ENCODE measurements at regions not wholly inside any gene's neighbourhood (a gene's known extent, or its start where the extent isn't known, plus 50 kb on each side); places are given as distances from the start of the nearest gene placed in this dataset.

DNA sequence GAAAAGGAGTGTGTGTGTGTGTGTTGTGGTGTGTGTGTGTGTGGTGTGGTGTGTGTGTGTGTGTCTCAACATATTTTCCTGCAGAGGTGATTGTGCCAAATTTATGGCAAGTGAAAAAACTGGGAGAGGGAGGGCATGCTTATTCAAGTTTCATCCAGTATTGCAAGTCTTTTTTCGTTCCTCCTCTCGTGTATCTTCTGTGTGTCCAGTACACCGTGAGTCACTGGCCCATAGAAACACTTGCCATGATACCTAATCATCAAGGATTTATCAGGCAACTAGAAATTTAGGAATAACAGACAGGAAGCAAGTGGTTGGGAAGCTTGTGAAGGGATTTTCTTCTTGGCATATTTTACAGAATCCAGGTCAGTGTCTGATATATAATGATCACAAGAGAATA is 820.5 kb downstream of the GATA3 start:
- no peak for TF ChIP-seq EZH2 (IDR thresholded peaks at IDR 0.05; ENCODE audit: borderline replicate concordance, low read length)
- TF ChIP-seq, protein P1, sequence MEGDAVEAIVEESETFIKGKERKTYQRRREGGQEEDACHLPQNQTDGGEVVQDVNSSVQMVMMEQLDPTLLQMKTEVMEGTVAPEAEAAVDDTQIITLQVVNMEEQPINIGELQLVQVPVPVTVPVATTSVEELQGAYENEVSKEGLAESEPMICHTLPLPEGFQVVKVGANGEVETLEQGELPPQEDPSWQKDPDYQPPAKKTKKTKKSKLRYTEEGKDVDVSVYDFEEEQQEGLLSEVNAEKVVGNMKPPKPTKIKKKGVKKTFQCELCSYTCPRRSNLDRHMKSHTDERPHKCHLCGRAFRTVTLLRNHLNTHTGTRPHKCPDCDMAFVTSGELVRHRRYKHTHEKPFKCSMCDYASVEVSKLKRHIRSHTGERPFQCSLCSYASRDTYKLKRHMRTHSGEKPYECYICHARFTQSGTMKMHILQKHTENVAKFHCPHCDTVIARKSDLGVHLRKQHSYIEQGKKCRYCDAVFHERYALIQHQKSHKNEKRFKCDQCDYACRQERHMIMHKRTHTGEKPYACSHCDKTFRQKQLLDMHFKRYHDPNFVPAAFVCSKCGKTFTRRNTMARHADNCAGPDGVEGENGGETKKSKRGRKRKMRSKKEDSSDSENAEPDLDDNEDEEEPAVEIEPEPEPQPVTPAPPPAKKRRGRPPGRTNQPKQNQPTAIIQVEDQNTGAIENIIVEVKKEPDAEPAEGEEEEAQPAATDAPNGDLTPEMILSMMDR (IDR thresholded peaks at IDR 0.05; ENCODE audit: low read length): no peak
